Naive thymus-derived CD8-positive, alpha-beta T cell (primary cell): ENCODE measurements at regions not wholly inside any gene's neighbourhood (a gene's known extent, or its start where the extent isn't known, plus 50 kb on each side); places are given as distances from the start of the nearest gene placed in this dataset.
"Not testable (repeated sequence)": the region's sequence is repeated elsewhere in the genome, so short reads cannot be mapped to it uniquely, and the experiment has no call there.

Source experiments
- ATAC-seq, 2 donors: fragments of 150-1000 bp; cut with Tn5 transposase in 1 of 2; sonication (Bioruptor Pico), chemical (Tn5 transposase) in 1 of 2; 1 replicate in 1 of 2; 2 replicates in 1 of 2; pipeline ENCODE4 v1.10.0; 2021; ENCODE audit warnings: mild to moderate bottlenecking in 2 of 2, moderate library complexity in 2 of 2
- POLR2A ChIA-PET: fragments of 350-600 bp; sonication (Branson Sonifier 250); formaldehyde crosslinking; loops from one replicate; lab custom pipeline; 2021; ENCODE audit warnings: antibody characterized with exemption; lab: Charles Lee
- DNase-seq, 10 donors: peaks; one replicate each; pipeline versions ENCODE4 v3.0.0 to v3.0.0-alpha.2; 2020 to 2022
- H3K27ac Mint-ChIP-seq, 10 donors: one replicate each; pipeline ENCODE4 v1.8.0; 2020 to 2022; ENCODE audit warnings: mild to moderate bottlenecking in 10 of 10, mixed read lengths in 10 of 10, moderate library complexity in 4 of 10, inconsistent platforms in 1 of 10
- H3K27me3 Mint-ChIP-seq, 5 donors: one replicate each; pipeline ENCODE4 v1.8.0; 2021 to 2022; ENCODE audit warnings: mixed read lengths in 5 of 5
- H3K36me3 Mint-ChIP-seq, 3 donors: one replicate each; pipeline ENCODE4 v1.8.0; 2020 to 2022; ENCODE audit warnings: mixed read lengths in 3 of 3, mild to moderate bottlenecking in 2 of 3, inconsistent platforms in 1 of 3
- H3K4me1 Mint-ChIP-seq, 4 donors: one replicate each; pipeline ENCODE4 v1.8.0; 2021 to 2022; ENCODE audit warnings: mixed read lengths in 4 of 4
- H3K4me3 Mint-ChIP-seq, 10 donors: one replicate each; pipeline ENCODE4 v1.8.0; 2020 to 2022; ENCODE audit warnings: mild to moderate bottlenecking in 10 of 10, mixed read lengths in 10 of 10, moderate library complexity in 6 of 10, inconsistent platforms in 1 of 10
- H3K9me3 Mint-ChIP-seq, 9 donors: one replicate each; pipeline ENCODE4 v1.8.0; 2020 to 2022; ENCODE audit warnings: mixed read lengths in 9 of 9, mild to moderate bottlenecking in 3 of 9, inconsistent platforms in 1 of 9, moderate library complexity in 1 of 9

- POLR2A ChIA-PET: no interaction called here
- H3K9me3 Mint-ChIP-seq: no peaks in the 10 kb centered on the region
- ATAC-seq: no peak
Measured at GRCh38 chr16:86077243-86077940, 178.4 kb downstream of the IRF8 start.

GRCh38 chr16:86078121-86078600 is 179.2 kb downstream of the IRF8 start:
- no peak overlapping the region for H3K27ac Mint-ChIP-seq
- DNase-seq: no peak
- ATAC-seq: no peak
- H3K4me3 Mint-ChIP-seq: no peak overlapping the region
- no peaks in the 10 kb centered on the region for H3K9me3 Mint-ChIP-seq
- no peaks in the 10 kb centered on the region for H3K4me1 Mint-ChIP-seq
- POLR2A ChIA-PET: interaction anchor here (0.6 kb wide), 1 partner anchor 270 kb away, joined by 4 read pairs; no protein-coding TSS in a partner anchor
- peaks cover 5 to 32% (median 20%) of the 10 kb centered on the region in 5 donors for H3K27me3 Mint-ChIP-seq
- H3K36me3 Mint-ChIP-seq: no peaks in the 10 kb centered on the region

More at GRCh38 chr16:86077243-86077940, 178.4 kb downstream of the IRF8 start:
- no peak overlapping the region for H3K27ac Mint-ChIP-seq
- no peaks in the 10 kb centered on the region for H3K4me1 Mint-ChIP-seq
- no peak overlapping the region for H3K4me3 Mint-ChIP-seq
- H3K36me3 Mint-ChIP-seq: no peaks in the 10 kb centered on the region
- H3K27me3 Mint-ChIP-seq: peaks cover 6 to 34% (median 18%) of the 10 kb centered on the region in 5 donors
- DNase-seq: peak in 1 of 10 donors; percentile 35

GRCh38 chr16:86078711-86079110 is 179.7 kb downstream of the IRF8 start:
- DNase-seq, H3K36me3 Mint-ChIP-seq, H3K4me1 Mint-ChIP-seq, ATAC-seq, H3K4me3 Mint-ChIP-seq, H3K9me3 Mint-ChIP-seq, H3K27ac Mint-ChIP-seq: not testable (repeated sequence)
- POLR2A ChIA-PET: interaction anchor here (0.6 kb wide), 1 partner anchor 270 kb away, joined by 4 read pairs; no protein-coding TSS in a partner anchor
- peaks cover 5 to 29% (median 24%) of the 10 kb centered on the region in 5 donors for H3K27me3 Mint-ChIP-seq

- peak overlapping the region in 1 of 10 donors; percentile 56 for H3K27ac Mint-ChIP-seq
- DNase-seq (peak in 1 of 10 donors; percentile 14), ATAC-seq (no peak)
- H3K36me3 Mint-ChIP-seq: no peaks in the 10 kb centered on the region
- no peaks in the 10 kb centered on the region for H3K9me3 Mint-ChIP-seq
- POLR2A ChIA-PET: no interaction called here
- H3K4me1 Mint-ChIP-seq: no peaks in the 10 kb centered on the region
- H3K4me3 Mint-ChIP-seq: no peak overlapping the region
- peaks cover 1 to 23% (median 19%) of the 10 kb centered on the region in 5 donors for H3K27me3 Mint-ChIP-seq
Measured at GRCh38 chr16:86079255-86079885, 180.4 kb downstream of the IRF8 start.

GRCh38 chr16:86080131-86080875 is 181.3 kb downstream of the IRF8 start:
- H3K4me3 Mint-ChIP-seq: no peak overlapping the region
- no peak overlapping the region for H3K27ac Mint-ChIP-seq
- no peaks in the 10 kb centered on the region for H3K9me3 Mint-ChIP-seq
- no peaks in the 10 kb centered on the region for H3K4me1 Mint-ChIP-seq
- H3K36me3 Mint-ChIP-seq: no peaks in the 10 kb centered on the region
- H3K27me3 Mint-ChIP-seq: peaks cover 1 to 19% (median 16%) of the 10 kb centered on the region in 5 donors
- DNase-seq (peak in 1 of 10 donors; percentile 31), ATAC-seq (no peak)
- POLR2A ChIA-PET: no interaction called here

GRCh38 chr16:86080982-86081381 is 182.0 kb downstream of the IRF8 start:
- H3K9me3 Mint-ChIP-seq: no peaks in the 10 kb centered on the region
- H3K4me1 Mint-ChIP-seq: no peaks in the 10 kb centered on the region
- POLR2A ChIA-PET: no interaction called here
- H3K4me3 Mint-ChIP-seq: no peak overlapping the region
- DNase-seq (no peak), ATAC-seq (no peak)
- peaks cover 0 to 15% (median 13%) of the 10 kb centered on the region in 5 donors for H3K27me3 Mint-ChIP-seq
- no peak overlapping the region for H3K27ac Mint-ChIP-seq
- H3K36me3 Mint-ChIP-seq: no peaks in the 10 kb centered on the region

- Mint-ChIP-seq H3K4me1 (peaks cover 0 to 2% (median 0%) of the 10 kb centered on the region in 4 donors), H3K36me3 (no peaks in the 10 kb centered on the region), H3K9me3 (no peaks in the 10 kb centered on the region), H3K4me3 (no peak overlapping the region), H3K27me3 (peaks cover 0 to 13% (median 11%) of the 10 kb centered on the region in 5 donors), H3K27ac (no peak overlapping the region)
- peak in 1 of 10 donors; percentile 26 for DNase-seq
- POLR2A ChIA-PET: interaction anchor here (0.7 kb wide), 1 partner anchor 551 kb away, joined by 7 read pairs; no protein-coding TSS in a partner anchor
- ATAC-seq: no peak
Measured at GRCh38 chr16:86082418-86083030, 183.6 kb downstream of the IRF8 start.

- Mint-ChIP-seq H3K27ac (no peak overlapping the region), H3K9me3 (no peaks in the 10 kb centered on the region), H3K27me3 (peaks cover 0 to 13% (median 11%) of the 10 kb centered on the region in 5 donors), H3K4me1 (peaks cover 0 to 3% (median under 1%) of the 10 kb centered on the region in 4 donors), H3K4me3 (no peak overlapping the region), H3K36me3 (no peaks in the 10 kb centered on the region)
- ATAC-seq (no peak), DNase-seq (peak in 1 of 10 donors; percentile 32)
- POLR2A ChIA-PET: no interaction called here
Measured at GRCh38 chr16:86083382-86084002, 184.5 kb downstream of the IRF8 start.

GRCh38 chr16:86085161-86085611 is 186.2 kb downstream of the IRF8 start:
- H3K4me1 Mint-ChIP-seq: peaks cover 0 to 9% (median 5%) of the 10 kb centered on the region in 4 donors
- ATAC-seq (no peak), DNase-seq (peak in 1 of 10 donors; percentile 36)
- peaks cover 0 to 11% (median 10%) of the 10 kb centered on the region in 5 donors for H3K27me3 Mint-ChIP-seq
- H3K4me3 Mint-ChIP-seq: no peak overlapping the region
- no peaks in the 10 kb centered on the region for H3K9me3 Mint-ChIP-seq
- H3K36me3 Mint-ChIP-seq: no peaks in the 10 kb centered on the region
- POLR2A ChIA-PET: no interaction called here
- H3K27ac Mint-ChIP-seq: peak overlapping the region in 1 of 10 donors; percentile 27

- DNase-seq (no peak), ATAC-seq (no peak)
- H3K4me1 Mint-ChIP-seq: peaks cover 0 to 12% (median 6%) of the 10 kb centered on the region in 4 donors
- no peaks in the 10 kb centered on the region for H3K9me3 Mint-ChIP-seq
- no peak overlapping the region for H3K4me3 Mint-ChIP-seq
- H3K27ac Mint-ChIP-seq: peak overlapping the region in 1 of 10 donors; percentile 23
- peaks cover 0 to 11% (median 10%) of the 10 kb centered on the region in 5 donors for H3K27me3 Mint-ChIP-seq
- POLR2A ChIA-PET: no interaction called here
- H3K36me3 Mint-ChIP-seq: no peaks in the 10 kb centered on the region
Measured at GRCh38 chr16:86085795-86086194, 186.8 kb downstream of the IRF8 start.

GRCh38 chr16:86086471-86086870 is 187.5 kb downstream of the IRF8 start:
- no peaks in the 10 kb centered on the region for H3K36me3 Mint-ChIP-seq
- DNase-seq (peak in 1 of 10 donors; percentile 16), ATAC-seq (no peak)
- no peak overlapping the region for H3K4me3 Mint-ChIP-seq
- H3K27me3 Mint-ChIP-seq: peaks cover under 1 to 11% (median 10%) of the 10 kb centered on the region in 5 donors
- peak overlapping the region in 1 of 10 donors; percentile 23 for H3K27ac Mint-ChIP-seq
- H3K4me1 Mint-ChIP-seq: peaks cover 0 to 12% (median 6%) of the 10 kb centered on the region in 4 donors
- POLR2A ChIA-PET: no interaction called here
- H3K9me3 Mint-ChIP-seq: no peaks in the 10 kb centered on the region
